ENCODE measurements at regions not wholly inside any gene's neighbourhood (a gene's known extent, or its start where the extent isn't known, plus 50 kb on each side); places are given as distances from the start of the nearest gene placed in this dataset.
"Not testable (repeated sequence)": the region's sequence is repeated elsewhere in the genome, so short reads cannot be mapped to it uniquely, and the experiment has no call there.

- DNase-seq; intact Hi-C loops (cut with DNase I; ENCODE audit: low total_unique reads); H3K4me1 ChIP-seq; H3K27me3 ChIP-seq (replicated peaks in 1 of 7); H3K36me3 ChIP-seq; H3K4me3 ChIP-seq; H3K27ac ChIP-seq: not testable (repeated sequence)
- 77 to 90% (median 81%) methylated on average over 4 of the region's 4 CpGs for WGBS, 5 donors
- peaks cover 0 to 19% (median 5%) of the 10 kb centered on the region in 8 donors for H3K9me3 ChIP-seq
These were observed 1472.0 kb downstream of the KHDRBS2 start for GRCh38 chr6:60813897-60814596.

GRCh38 chr6:60810216-60810615 is 1475.8 kb downstream of the KHDRBS2 start:
- WGBS, 5 donors: 73 to 100% (median 82%) methylated on average over 1 to 2 of the region's 2 CpGs
- H3K4me3 ChIP-seq; H3K36me3 ChIP-seq; DNase-seq; H3K27ac ChIP-seq; H3K4me1 ChIP-seq; intact Hi-C loops (cut with DNase I; ENCODE audit: low total_unique reads); H3K27me3 ChIP-seq (replicated peaks in 1 of 7): not testable (repeated sequence)
- H3K9me3 ChIP-seq: peaks cover 0 to 13% (median 5%) of the 10 kb centered on the region in 8 donors

GRCh38 chr6:60799146-60799545 is 1486.9 kb downstream of the KHDRBS2 start:
- H3K4me1 ChIP-seq; H3K27me3 ChIP-seq (replicated peaks in 1 of 7); H3K27ac ChIP-seq; DNase-seq; H3K4me3 ChIP-seq; H3K36me3 ChIP-seq; intact Hi-C loops (cut with DNase I; ENCODE audit: low total_unique reads): not testable (repeated sequence)
- 34 to 61% (median 55%) methylated on average over 3 of the region's 3 CpGs for WGBS, 5 donors
- peaks cover 0 to 13% (median 8%) of the 10 kb centered on the region in 8 donors for H3K9me3 ChIP-seq

- H3K4me1 ChIP-seq; H3K36me3 ChIP-seq; intact Hi-C loops (cut with DNase I; ENCODE audit: low total_unique reads); H3K4me3 ChIP-seq; H3K27ac ChIP-seq; DNase-seq; H3K27me3 ChIP-seq (replicated peaks in 1 of 7): not testable (repeated sequence)
- H3K9me3 ChIP-seq: peaks cover 0 to 12% (median 5%) of the 10 kb centered on the region in 8 donors
These were observed 1488.2 kb downstream of the KHDRBS2 start for GRCh38 chr6:60797831-60798230.

GRCh38 chr6:60789601-60790000 is 1496.4 kb downstream of the KHDRBS2 start:
- DNase-seq; H3K27me3 ChIP-seq (replicated peaks in 1 of 7); intact Hi-C loops (cut with DNase I; ENCODE audit: low total_unique reads); H3K4me3 ChIP-seq; H3K36me3 ChIP-seq; H3K4me1 ChIP-seq; H3K27ac ChIP-seq: not testable (repeated sequence)
- H3K9me3 ChIP-seq: peaks cover 0 to 12% (median 0%) of the 10 kb centered on the region in 8 donors
- WGBS, 5 donors: 84 to 93% (median 89%) methylated on average over 13 of the region's 13 CpGs

GRCh38 chr6:60782698-60783464 is 1503.1 kb downstream of the KHDRBS2 start:
- H3K4me3 ChIP-seq; H3K4me1 ChIP-seq; H3K27ac ChIP-seq; DNase-seq; H3K9me3 ChIP-seq; H3K36me3 ChIP-seq; H3K27me3 ChIP-seq (replicated peaks in 1 of 7); intact Hi-C loops (cut with DNase I; ENCODE audit: low total_unique reads): not testable (repeated sequence)
- WGBS, 5 donors: 83 to 96% (median 90%) methylated on average over 4 of the region's 4 CpGs

- H3K4me3 ChIP-seq; intact Hi-C loops (cut with DNase I; ENCODE audit: low total_unique reads): not testable (repeated sequence)
- 51 to 73% (median 57%) methylated on average over 3 of the region's 3 CpGs for WGBS, 5 donors
These were observed 1506.4 kb downstream of the KHDRBS2 start for GRCh38 chr6:60779591-60779990.

GRCh38 chr6:60767791-60768499 is 1518.1 kb downstream of the KHDRBS2 start:
- H3K4me1 ChIP-seq; H3K4me3 ChIP-seq; H3K27me3 ChIP-seq (replicated peaks in 1 of 7); H3K9me3 ChIP-seq; H3K36me3 ChIP-seq; DNase-seq; H3K27ac ChIP-seq; intact Hi-C loops (cut with DNase I; ENCODE audit: low total_unique reads): not testable (repeated sequence)
- 66 to 85% (median 77%) methylated on average over 4 of the region's 4 CpGs for WGBS, 5 donors

More at GRCh38 chr6:60779591-60779990, 1506.4 kb downstream of the KHDRBS2 start:
- H3K36me3 ChIP-seq; H3K27me3 ChIP-seq (replicated peaks in 1 of 7); H3K27ac ChIP-seq; H3K4me1 ChIP-seq; DNase-seq: not testable (repeated sequence)
- peaks cover 0 to 33% (median 10%) of the 10 kb centered on the region in 8 donors for H3K9me3 ChIP-seq

GRCh38 chr6:60765331-60765730 is 1520.7 kb downstream of the KHDRBS2 start:
- H3K4me3 ChIP-seq; H3K4me1 ChIP-seq; intact Hi-C loops (cut with DNase I; ENCODE audit: low total_unique reads); DNase-seq; H3K27ac ChIP-seq; H3K27me3 ChIP-seq (replicated peaks in 1 of 7); H3K36me3 ChIP-seq: not testable (repeated sequence)
- peaks cover 0 to 28% (median 9%) of the 10 kb centered on the region in 8 donors for H3K9me3 ChIP-seq

GRCh38 chr6:60763464-60764080 is 1522.5 kb downstream of the KHDRBS2 start:
- 62 to 74% (median 70%) methylated on average over 2 to 4 of the region's 4 CpGs for WGBS, 5 donors

More at GRCh38 chr6:60763464-60764080, 1522.5 kb downstream of the KHDRBS2 start:
- H3K4me3 ChIP-seq; H3K36me3 ChIP-seq; H3K4me1 ChIP-seq; intact Hi-C loops (cut with DNase I; ENCODE audit: low total_unique reads); H3K27me3 ChIP-seq (replicated peaks in 1 of 7); H3K27ac ChIP-seq; DNase-seq: not testable (repeated sequence)
- peaks cover 0 to 41% (median 12%) of the 10 kb centered on the region in 8 donors for H3K9me3 ChIP-seq
